Activated CD4-positive, alpha-beta T cell treated with anti-CD3 and anti-CD28 coated beads for 24 hours (primary cell): ENCODE measurements at regions not wholly inside any gene's neighbourhood (a gene's known extent, or its start where the extent isn't known, plus 50 kb on each side); places are given as distances from the start of the nearest gene placed in this dataset.

ENCODE experiments used
- DNase-seq, 2 donors: peaks; one replicate each; pipeline ENCODE4 v3.0.0-alpha.2; 2020; ENCODE audit warnings: low read depth in 2 of 2

GRCh38 chr6:137353842-137354397, 134.7 kb upstream of the IFNGR1 start:
- DNase-seq, result no peak

- no peak for DNase-seq
Observed at GRCh38 chr6:137353346-137353745, 134.2 kb upstream of the IFNGR1 start.

GRCh38 chr6:137352859-137353258, 133.7 kb upstream of the IFNGR1 start:
- DNase-seq, result no peak

- DNase-seq, result no peak
Observed at GRCh38 chr6:137351890-137352289, 132.7 kb upstream of the IFNGR1 start.

GRCh38 chr6:137350857-137351256, 131.7 kb upstream of the IFNGR1 start:
- DNase-seq, result no peak

GRCh38 chr6:137349856-137350830, 131.0 kb upstream of the IFNGR1 start:
- no peak for DNase-seq

- no peak for DNase-seq
Observed at GRCh38 chr6:137348777-137349176, 129.6 kb upstream of the IFNGR1 start.

GRCh38 chr6:137343241-137343640, 124.1 kb upstream of the IFNGR1 start:
- no peak for DNase-seq

GRCh38 chr6:137342607-137343190, 123.5 kb upstream of the IFNGR1 start:
- no peak for DNase-seq

GRCh38 chr6:137341681-137342195, 122.6 kb upstream of the IFNGR1 start:
- peak; percentile 18 to 26 for DNase-seq

- no peak for DNase-seq
Observed at GRCh38 chr6:137339929-137340559, 120.9 kb upstream of the IFNGR1 start.

- no peak for DNase-seq
Observed at GRCh38 chr6:137334884-137335283, 115.7 kb upstream of the IFNGR1 start.

- no peak for DNase-seq
Observed at GRCh38 chr6:137334094-137334493, 114.9 kb upstream of the IFNGR1 start.

GRCh38 chr6:137332637-137333280, 113.6 kb upstream of the IFNGR1 start:
- DNase-seq, result no peak

GRCh38 chr6:137323860-137324259, 104.7 kb upstream of the IFNGR1 start:
- no peak for DNase-seq

GRCh38 chr6:137320271-137320670, 101.1 kb upstream of the IFNGR1 start:
- DNase-seq, result no peak

GRCh38 chr6:137316626-137317025, 97.4 kb upstream of the IFNGR1 start:
- no peak for DNase-seq

- DNase-seq, result no peak
Observed at GRCh38 chr6:137315081-137315480, 95.9 kb upstream of the IFNGR1 start.

GRCh38 chr6:137313928-137314855, 95.0 kb upstream of the IFNGR1 start:
- DNase-seq, result peak; percentile 58 to 61

GRCh38 chr6:137313211-137313610, 94.0 kb upstream of the IFNGR1 start:
- no peak for DNase-seq
